ENCODE measurements at regions not wholly inside any gene's neighbourhood (a gene's known extent, or its start where the extent isn't known, plus 50 kb on each side); places are given as distances from the start of the nearest gene placed in this dataset.

- TF ChIP-seq TAF1 (IDR thresholded peaks at IDR 0.05; ENCODE audit: borderline replicate concordance, low read depth, low read length) (no peak), POLR2A (IDR thresholded peaks at IDR 0.05; ENCODE audit: low read depth, low read length) (no peak)
- DNase-seq (ENCODE audit: insufficient read length) (no peak), FAIRE-seq (no peak)
These were observed 341.2 kb downstream of the MZT1 start for GRCh38 chr13:72386138-72386684.

- DNase-seq (ENCODE audit: insufficient read length) (no peak), FAIRE-seq (no peak)
- TF ChIP-seq TAF1 (IDR thresholded peaks at IDR 0.05; ENCODE audit: borderline replicate concordance, low read depth, low read length) = no peak
These were observed 342.6 kb downstream of the MZT1 start for GRCh38 chr13:72384879-72385278.

GRCh38 chr13:72384186-72384823 lies 343.1 kb downstream of the MZT1 start:
- no peak for TF ChIP-seq POLR2AphosphoS5 (IDR thresholded peaks at IDR 0.05; ENCODE audit: low read depth, low read length)
- TF ChIP-seq POLR2A (IDR thresholded peaks at IDR 0.05; ENCODE audit: low read depth, low read length) = no peak
- no peak for TF ChIP-seq TAF1 (IDR thresholded peaks at IDR 0.05; ENCODE audit: borderline replicate concordance, low read depth, low read length)
- DNase-seq (ENCODE audit: insufficient read length) = no peak
- no peak for FAIRE-seq

GRCh38 chr13:72383646-72384045 lies 343.8 kb downstream of the MZT1 start:
- FAIRE-seq = no peak

GRCh38 chr13:72379581-72379980 lies 347.8 kb downstream of the MZT1 start:
- FAIRE-seq (no peak), DNase-seq (ENCODE audit: insufficient read length) (no peak)
- TF ChIP-seq POLR2A (IDR thresholded peaks at IDR 0.05; ENCODE audit: low read depth, low read length) = no peak
- no peak for TF ChIP-seq TAF1 (IDR thresholded peaks at IDR 0.05; ENCODE audit: borderline replicate concordance, low read depth, low read length)
- no peak for TF ChIP-seq POLR2AphosphoS5 (IDR thresholded peaks at IDR 0.05; ENCODE audit: low read depth, low read length)

More at GRCh38 chr13:72383646-72384045, 343.8 kb downstream of the MZT1 start:
- no peak for TF ChIP-seq TAF1 (IDR thresholded peaks at IDR 0.05; ENCODE audit: borderline replicate concordance, low read depth, low read length)
- no peak for TF ChIP-seq POLR2A (IDR thresholded peaks at IDR 0.05; ENCODE audit: low read depth, low read length)
- TF ChIP-seq POLR2AphosphoS5 (IDR thresholded peaks at IDR 0.05; ENCODE audit: low read depth, low read length) = no peak
- DNase-seq (ENCODE audit: insufficient read length) = no peak

- TF ChIP-seq TAF1 (IDR thresholded peaks at IDR 0.05; ENCODE audit: borderline replicate concordance, low read depth, low read length) = no peak
- TF ChIP-seq POLR2A (IDR thresholded peaks at IDR 0.05; ENCODE audit: low read depth, low read length) = no peak
- FAIRE-seq = no peak
- DNase-seq (ENCODE audit: insufficient read length) = no peak
These were observed 359.4 kb downstream of the MZT1 start for GRCh38 chr13:72368031-72368430.

- TF ChIP-seq POLR2A (IDR thresholded peaks at IDR 0.05; ENCODE audit: low read depth, low read length) (no peak), POLR2AphosphoS5 (IDR thresholded peaks at IDR 0.05; ENCODE audit: low read depth, low read length) (no peak), TAF1 (IDR thresholded peaks at IDR 0.05; ENCODE audit: borderline replicate concordance, low read depth, low read length) (no peak)
- FAIRE-seq (no peak), DNase-seq (ENCODE audit: insufficient read length) (no peak)
These were observed 380.7 kb downstream of the MZT1 start for GRCh38 chr13:72346716-72347115.

- DNase-seq (ENCODE audit: insufficient read length) = no peak
- FAIRE-seq = no peak
- no peak for TF ChIP-seq POLR2AphosphoS5 (IDR thresholded peaks at IDR 0.05; ENCODE audit: low read depth, low read length)
- no peak for TF ChIP-seq TAF1 (IDR thresholded peaks at IDR 0.05; ENCODE audit: borderline replicate concordance, low read depth, low read length)
- TF ChIP-seq POLR2A (IDR thresholded peaks at IDR 0.05; ENCODE audit: low read depth, low read length) = no peak
These were observed 385.1 kb downstream of the MZT1 start for GRCh38 chr13:72342364-72342763.

- TF ChIP-seq POLR2AphosphoS5 (IDR thresholded peaks at IDR 0.05; ENCODE audit: low read depth, low read length) = no peak
- no peak for TF ChIP-seq TAF1 (IDR thresholded peaks at IDR 0.05; ENCODE audit: borderline replicate concordance, low read depth, low read length)
- TF ChIP-seq POLR2A (IDR thresholded peaks at IDR 0.05; ENCODE audit: low read depth, low read length) = no peak
- no peak for FAIRE-seq
- DNase-seq (ENCODE audit: insufficient read length) = no peak
These were observed 385.5 kb downstream of the MZT1 start for GRCh38 chr13:72341904-72342303.

- DNase-seq (ENCODE audit: insufficient read length) (no peak), FAIRE-seq (no peak)
- TF ChIP-seq TAF1 (IDR thresholded peaks at IDR 0.05; ENCODE audit: borderline replicate concordance, low read depth, low read length) (no peak), POLR2AphosphoS5 (IDR thresholded peaks at IDR 0.05; ENCODE audit: low read depth, low read length) (no peak), POLR2A (IDR thresholded peaks at IDR 0.05; ENCODE audit: low read depth, low read length) (no peak)
These were observed 409.9 kb downstream of the MZT1 start for GRCh38 chr13:72317346-72318109.

GRCh38 chr13:72316716-72317115 lies 410.7 kb downstream of the MZT1 start:
- no peak for DNase-seq (ENCODE audit: insufficient read length)
- FAIRE-seq = no peak
- no peak for TF ChIP-seq POLR2A (IDR thresholded peaks at IDR 0.05; ENCODE audit: low read depth, low read length)
- TF ChIP-seq POLR2AphosphoS5 (IDR thresholded peaks at IDR 0.05; ENCODE audit: low read depth, low read length) = no peak
- TF ChIP-seq TAF1 (IDR thresholded peaks at IDR 0.05; ENCODE audit: borderline replicate concordance, low read depth, low read length) = no peak

GRCh38 chr13:72315312-72315711 lies 412.1 kb downstream of the MZT1 start:
- DNase-seq (ENCODE audit: insufficient read length) (no peak), FAIRE-seq (no peak)
- TF ChIP-seq POLR2AphosphoS5 (IDR thresholded peaks at IDR 0.05; ENCODE audit: low read depth, low read length) (no peak), TAF1 (IDR thresholded peaks at IDR 0.05; ENCODE audit: borderline replicate concordance, low read depth, low read length) (no peak), POLR2A (IDR thresholded peaks at IDR 0.05; ENCODE audit: low read depth, low read length) (no peak)
